Mucosa of descending colon (tissue), 3 donors: ENCODE measurements at regions not wholly inside any gene's neighbourhood (a gene's known extent, or its start where the extent isn't known, plus 50 kb on each side); places are given as distances from the start of the nearest gene placed in this dataset.

Source experiments
- ATAC-seq: fragments of 200-7000 bp; cut with Tn5 transposase; one replicate; pipeline ENCODE4 v1.9.1; 2020; ENCODE audit warnings: mild to moderate bottlenecking, moderate library complexity
- DNase-seq, 3 donors: peaks; one replicate each; pipeline ENCODE4 v3.0.0-alpha.2; 2020
- H3K36me3 ChIP-seq: fragments of 200-600 bp; one replicate; pipeline ENCODE4 v1.8.0; 2021; ENCODE audit warnings: low read depth, mild to moderate bottlenecking
- H3K4me1 ChIP-seq: fragments of 200-600 bp; one replicate; pipeline ENCODE4 v1.8.0; 2021; ENCODE audit warnings: low read depth, mild to moderate bottlenecking
- H3K4me3 ChIP-seq: fragments of 200-600 bp; one replicate; pipeline ENCODE4 v1.8.0; 2021; ENCODE audit warnings: mild to moderate bottlenecking
- H3K9me3 ChIP-seq: fragments of 200-600 bp; one replicate; pipeline ENCODE4 v1.8.0; 2021; ENCODE audit warnings: mild to moderate bottlenecking
- CTCF ChIP-seq: fragments of 200-600 bp; IDR thresholded peaks from one replicate; pipeline ENCODE4 v1.8.0; 2022; ENCODE audit warnings: antibody characterized with exemption, mild to moderate bottlenecking
- intact Hi-C, 2 donors: fragments of 100-400 bp; cut with DNase I in 1 of 2; cut with micrococcal nuclease in 1 of 2; formaldehyde crosslinking; loops; one replicate each; pipeline versions ENCODE4 v1.11.0 to v1.11.1; 2022; cut with DNase I, micrococcal nuclease
- donor health status: DM: no; HTN: no; CAD: no; lungs with moderate emphysema.
- donor health status: DM: no; HTN: no; CAD: no.
- donor health status: DM: no; HTN: yes; CAD: no.

GRCh38 chr3:127132876-127133275 is 60.1 kb upstream of the PRR23E start:
- intact Hi-C loops, result no loop called here
- DNase-seq (no peak), ATAC-seq (no peak)
- Histone ChIP-seq H3K4me1 (no peaks in the 10 kb centered on the region), H3K4me3 (no peak overlapping the region), H3K9me3 (no peaks in the 10 kb centered on the region), H3K36me3 (no peaks in the 10 kb centered on the region)
- TF ChIP-seq CTCF, result no peak

- Histone ChIP-seq H3K4me1 (no peaks in the 10 kb centered on the region), H3K36me3 (no peaks in the 10 kb centered on the region), H3K9me3 (no peaks in the 10 kb centered on the region), H3K4me3 (no peak overlapping the region)
- no peak for TF ChIP-seq CTCF
- intact Hi-C loops, result no loop called here
- DNase-seq (no peak), ATAC-seq (no peak)
Observed at GRCh38 chr3:127133971-127134370, 59.0 kb upstream of the PRR23E start.

GRCh38 chr3:127134466-127134865 is 58.5 kb upstream of the PRR23E start:
- TF ChIP-seq CTCF, result no peak
- no peak for ATAC-seq
- no peaks in the 10 kb centered on the region for H3K9me3 ChIP-seq
- H3K36me3 ChIP-seq, result no peaks in the 10 kb centered on the region
- intact Hi-C loops, result no loop called here
- no peaks in the 10 kb centered on the region for H3K4me1 ChIP-seq
- DNase-seq, result no peak
- H3K4me3 ChIP-seq, result no peak overlapping the region

- DNase-seq (no peak), ATAC-seq (no peak)
- Histone ChIP-seq H3K4me3 (no peak overlapping the region), H3K9me3 (no peaks in the 10 kb centered on the region), H3K36me3 (no peaks in the 10 kb centered on the region), H3K4me1 (no peaks in the 10 kb centered on the region)
- no peak for TF ChIP-seq CTCF
- intact Hi-C loops, result no loop called here
Observed at GRCh38 chr3:127134887-127135240, 58.1 kb upstream of the PRR23E start.

GRCh38 chr3:127135241-127136023 is 57.5 kb upstream of the PRR23E start:
- no peak for TF ChIP-seq CTCF
- H3K9me3 ChIP-seq, result no peaks in the 10 kb centered on the region
- intact Hi-C loops, result no loop called here
- H3K4me3 ChIP-seq, result no peak overlapping the region
- no peaks in the 10 kb centered on the region for H3K36me3 ChIP-seq
- ATAC-seq (no peak), DNase-seq (no peak)
- no peaks in the 10 kb centered on the region for H3K4me1 ChIP-seq
